ENCODE measurements at regions not wholly inside any gene's neighbourhood (a gene's known extent, or its start where the extent isn't known, plus 50 kb on each side); places are given as distances from the start of the nearest gene placed in this dataset.

GRCh38 chr15:47384776-47385175, 332.5 kb upstream of the SEMA6D start:
- no peak for TF ChIP-seq CTCF (IDR thresholded peaks at IDR 0.05; ENCODE audit: control extremely low read depth in 1 of 3, insufficient read depth in 1 of 3, low read depth in 1 of 3, low read length in 3 of 3)
- TF ChIP-seq CEBPB (IDR thresholded peaks at IDR 0.05; ENCODE audit: low read depth, low read length), result no peak
- TF ChIP-seq RAD21 (IDR thresholded peaks at IDR 0.05 in 1 of 2, conservative IDR thresholded peaks at IDR 0.05 in 1 of 2; ENCODE audit: low read depth in 2 of 2, low read length in 2 of 2), result no peak
- no peak for TF ChIP-seq POLR2AphosphoS5 (IDR thresholded peaks at IDR 0.05; ENCODE audit: low read depth, low read length)
- TF ChIP-seq SIN3A (conservative IDR thresholded peaks at IDR 0.05 in 1 of 2, IDR thresholded peaks at IDR 0.05 in 1 of 2; ENCODE audit: low read depth in 1 of 2, low read length in 2 of 2), result no peak
- no peak for TF ChIP-seq POLR2A (IDR thresholded peaks at IDR 0.05; ENCODE audit: control extremely low read depth in 1 of 2, low read depth in 2 of 2, low read length in 2 of 2)
- TF ChIP-seq EGR1 (IDR thresholded peaks at IDR 0.05; ENCODE audit: borderline replicate concordance, low read depth, low read length), result no peak
- TF ChIP-seq SP1 (IDR thresholded peaks at IDR 0.05; ENCODE audit: low read depth, low read length), result no peak

Data from H1 (cell line).